ENCODE measurements at regions not wholly inside any gene's neighbourhood (a gene's known extent, or its start where the extent isn't known, plus 50 kb on each side); places are given as distances from the start of the nearest gene placed in this dataset.

DNA sequence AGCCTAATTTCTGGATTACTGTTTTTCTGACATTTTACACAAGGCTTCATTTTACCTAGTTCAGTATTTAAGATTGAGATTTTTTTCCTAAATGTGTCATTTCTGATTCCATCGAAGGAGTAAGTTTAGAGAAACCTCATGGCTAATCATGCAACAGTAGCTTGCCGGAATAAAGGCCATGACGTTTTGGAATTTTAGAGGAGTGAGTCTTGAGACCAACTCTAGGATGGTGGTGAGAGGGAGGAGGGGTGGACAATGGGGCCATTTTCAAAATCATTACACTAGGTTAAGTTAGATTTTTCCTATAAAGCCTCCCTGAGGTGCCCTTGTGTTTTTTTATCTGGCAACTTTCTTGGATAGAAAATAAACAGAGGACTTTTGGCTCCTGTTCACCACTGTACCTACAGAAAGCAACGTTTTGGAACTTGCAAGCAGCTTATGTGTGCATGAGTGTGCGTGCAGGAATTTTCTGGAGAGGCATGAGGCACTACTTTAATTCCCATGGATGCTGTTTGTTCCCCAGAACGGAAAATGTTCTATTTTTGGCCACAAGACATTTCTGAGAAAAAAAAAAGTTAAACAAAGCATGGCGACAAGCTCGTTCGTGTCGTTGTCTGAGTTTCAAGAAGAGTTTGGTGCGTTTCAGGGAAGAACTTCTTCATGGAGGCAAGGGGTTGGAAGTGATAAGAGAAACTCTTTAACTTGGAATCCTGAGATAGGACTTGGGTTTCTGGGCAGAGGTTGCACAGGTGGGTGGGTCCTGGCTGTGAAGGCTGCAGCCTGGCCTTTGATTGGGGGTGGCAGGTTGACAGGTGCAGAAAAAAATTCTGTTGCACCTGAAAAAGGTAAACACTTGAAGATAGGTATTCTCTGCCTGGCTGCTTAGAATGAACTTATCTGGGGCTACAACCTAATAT, 178.1 kb downstream of the PTEN start:
- DNase-seq (no peak), ATAC-seq (no peak)
- no peaks in the 10 kb centered on the region for H3K9me3 ChIP-seq (ENCODE audit: control insufficient read depth, insufficient read depth, low read length)
- no peak overlapping the region for H3K27ac ChIP-seq (ENCODE audit: low read length)
- 95% methylated on average over 11 of the region's 11 CpGs for WGBS (ENCODE audit: insufficient coverage)
- Mint-ChIP-seq H3K27ac (no peak overlapping the region), H3K4me1 (peaks cover 12 to 36% of the 10 kb centered on the region in 2 donors), H3K27me3 (ENCODE audit: low read depth in 2 of 2) (peaks cover 11 to 13% of the 10 kb centered on the region in 2 donors), H3K36me3 (no peaks in the 10 kb centered on the region), H3K4me3 (no peak overlapping the region), H3K9me3 (no peaks in the 10 kb centered on the region)
- intact Hi-C loops (cut with micrococcal nuclease), result no loop called here
- no peaks in the 10 kb centered on the region for H3K27me3 ChIP-seq (ENCODE audit: control insufficient read depth, insufficient read depth, low read length)
- no peaks in the 10 kb centered on the region for H3K36me3 ChIP-seq (ENCODE audit: control insufficient read depth, insufficient read depth, low read length)
- TF ChIP-seq CTCF (IDR thresholded peaks at IDR 0.05), result no peak
- no peak overlapping the region for H3K4me3 ChIP-seq (ENCODE audit: low read length)
- H3K4me1 ChIP-seq (ENCODE audit: control insufficient read depth, insufficient read depth, low read length), result peaks cover 16% of the 10 kb centered on the region

- no peak overlapping the region for H3K27ac ChIP-seq (ENCODE audit: low read length)
- Mint-ChIP-seq H3K27ac (no peak overlapping the region), H3K4me3 (no peak overlapping the region), H3K27me3 (ENCODE audit: low read depth in 2 of 2) (peaks cover 12 to 17% of the 10 kb centered on the region in 2 donors), H3K36me3 (no peaks in the 10 kb centered on the region), H3K9me3 (no peaks in the 10 kb centered on the region), H3K4me1 (peaks cover 9 to 33% of the 10 kb centered on the region in 2 donors)
- TF ChIP-seq CTCF (IDR thresholded peaks at IDR 0.05), result no peak
- 75% methylated on average over 19 of the region's 19 CpGs for WGBS (ENCODE audit: insufficient coverage)
- H3K9me3 ChIP-seq (ENCODE audit: control insufficient read depth, insufficient read depth, low read length), result no peaks in the 10 kb centered on the region
- intact Hi-C loops (cut with micrococcal nuclease), result no loop called here
- peaks cover 15% of the 10 kb centered on the region for H3K4me1 ChIP-seq (ENCODE audit: control insufficient read depth, insufficient read depth, low read length)
- H3K36me3 ChIP-seq (ENCODE audit: control insufficient read depth, insufficient read depth, low read length), result no peaks in the 10 kb centered on the region
- DNase-seq (no peak), ATAC-seq (no peak)
- no peak overlapping the region for H3K4me3 ChIP-seq (ENCODE audit: low read length)
- H3K27me3 ChIP-seq (ENCODE audit: control insufficient read depth, insufficient read depth, low read length), result no peaks in the 10 kb centered on the region
Measured at GRCh38 chr10:88042160-88043100, 179.0 kb downstream of the PTEN start.

- Mint-ChIP-seq H3K36me3 (no peaks in the 10 kb centered on the region), H3K4me1 (peaks cover 0 to 19% of the 10 kb centered on the region in 2 donors), H3K27ac (no peak overlapping the region), H3K4me3 (no peak overlapping the region), H3K9me3 (no peaks in the 10 kb centered on the region), H3K27me3 (ENCODE audit: low read depth in 2 of 2) (peaks cover 20 to 23% of the 10 kb centered on the region in 2 donors)
- Histone ChIP-seq H3K9me3 (ENCODE audit: control insufficient read depth, insufficient read depth, low read length) (no peaks in the 10 kb centered on the region), H3K4me3 (ENCODE audit: low read length) (no peak overlapping the region), H3K4me1 (ENCODE audit: control insufficient read depth, insufficient read depth, low read length) (peaks cover 3% of the 10 kb centered on the region), H3K27ac (ENCODE audit: low read length) (no peak overlapping the region), H3K27me3 (ENCODE audit: control insufficient read depth, insufficient read depth, low read length) (no peaks in the 10 kb centered on the region), H3K36me3 (ENCODE audit: control insufficient read depth, insufficient read depth, low read length) (no peaks in the 10 kb centered on the region)
- no peak for ATAC-seq
- no peak for DNase-seq
- intact Hi-C loops (cut with micrococcal nuclease), result no loop called here
- WGBS (ENCODE audit: insufficient coverage), result 93% methylated on average over 5 of the region's 5 CpGs
- no peak for TF ChIP-seq CTCF (IDR thresholded peaks at IDR 0.05)
Measured at GRCh38 chr10:88045096-88045495, 181.7 kb downstream of the PTEN start.

Data from natural killer cell (primary cell).